Mucosa of rectum (tissue), 2 donors: ENCODE measurements at regions not wholly inside any gene's neighbourhood (a gene's known extent, or its start where the extent isn't known, plus 50 kb on each side); places are given as distances from the start of the nearest gene placed in this dataset.
"Not testable (repeated sequence)": the region's sequence is repeated elsewhere in the genome, so short reads cannot be mapped to it uniquely, and the experiment has no call there.

Experiments used
- H3K27ac ChIP-seq, 2 donors: one replicate each; pipeline ENCODE4 v1.7.0; 2013; ENCODE audit warnings: inconsistent platforms in 2 of 2, low read depth in 2 of 2, low read length in 2 of 2
- H3K27me3 ChIP-seq, 2 donors: one replicate each; pipeline ENCODE4 v1.7.0; 2013; ENCODE audit warnings: low read length in 2 of 2; ENCODE audit not compliant: control insufficient read depth in 2 of 2, insufficient read depth in 2 of 2
- H3K36me3 ChIP-seq, 2 donors: one replicate each; pipeline ENCODE4 v1.7.0; 2013; ENCODE audit warnings: low read length in 2 of 2; ENCODE audit not compliant: control insufficient read depth in 2 of 2, insufficient read depth in 2 of 2
- H3K4me1 ChIP-seq, 2 donors: one replicate each; pipeline ENCODE4 v1.7.0; 2013; ENCODE audit warnings: low read length in 2 of 2, mild to moderate bottlenecking in 1 of 2; ENCODE audit not compliant: control insufficient read depth in 2 of 2, insufficient read depth in 2 of 2
- H3K4me3 ChIP-seq, 2 donors: one replicate each; pipeline ENCODE4 v1.7.0; 2013; ENCODE audit warnings: low read length in 2 of 2
- H3K9ac ChIP-seq, 2 donors: one replicate each; pipeline ENCODE4 v1.7.0; 2013; ENCODE audit warnings: low read length in 2 of 2, low read depth in 1 of 2, mild to moderate bottlenecking in 1 of 2
- H3K9me3 ChIP-seq, 2 donors: one replicate each; pipeline ENCODE4 v1.7.0; 2013; ENCODE audit warnings: low read length in 2 of 2; ENCODE audit not compliant: control insufficient read depth in 2 of 2
- donor health status: healthy.
- donor health status: Normal muscosa, but diverticular disease.

GRCh38 chr4:33831442-33832066 lies 2412.8 kb downstream of the ARAP2 start:
- H3K9ac ChIP-seq, result no peak overlapping the region
- no peak overlapping the region for H3K27ac ChIP-seq
- H3K36me3 ChIP-seq, result no peaks in the 10 kb centered on the region
- no peak overlapping the region for H3K4me3 ChIP-seq
- H3K9me3 ChIP-seq, result no peaks in the 10 kb centered on the region
- no peaks in the 10 kb centered on the region for H3K27me3 ChIP-seq
- no peaks in the 10 kb centered on the region for H3K4me1 ChIP-seq

- H3K36me3 ChIP-seq, H3K4me1 ChIP-seq, H3K9ac ChIP-seq, H3K27me3 ChIP-seq, H3K9me3 ChIP-seq, H3K27ac ChIP-seq, H3K4me3 ChIP-seq: not testable (repeated sequence)
Measured at GRCh38 chr4:33835764-33836163, 2408.6 kb downstream of the ARAP2 start.

GRCh38 chr4:33837043-33837838 lies 2407.1 kb downstream of the ARAP2 start:
- no peaks in the 10 kb centered on the region for H3K4me1 ChIP-seq
- H3K9me3 ChIP-seq, result no peaks in the 10 kb centered on the region
- H3K4me3 ChIP-seq, result no peak overlapping the region
- no peak overlapping the region for H3K27ac ChIP-seq
- no peak overlapping the region for H3K9ac ChIP-seq
- no peaks in the 10 kb centered on the region for H3K36me3 ChIP-seq
- no peaks in the 10 kb centered on the region for H3K27me3 ChIP-seq

GRCh38 chr4:33841120-33841519 lies 2403.2 kb downstream of the ARAP2 start:
- Histone ChIP-seq H3K27ac (no peak overlapping the region), H3K4me1 (no peaks in the 10 kb centered on the region), H3K9me3 (no peaks in the 10 kb centered on the region), H3K27me3 (no peaks in the 10 kb centered on the region), H3K36me3 (no peaks in the 10 kb centered on the region), H3K9ac (no peak overlapping the region), H3K4me3 (no peak overlapping the region)

- H3K36me3 ChIP-seq, result no peaks in the 10 kb centered on the region
- H3K9ac ChIP-seq, result no peak overlapping the region
- H3K4me1 ChIP-seq, result no peaks in the 10 kb centered on the region
- H3K4me3 ChIP-seq, result no peak overlapping the region
- H3K9me3 ChIP-seq, result no peaks in the 10 kb centered on the region
- no peaks in the 10 kb centered on the region for H3K27me3 ChIP-seq
- H3K27ac ChIP-seq, result no peak overlapping the region
Measured at GRCh38 chr4:33850371-33850902, 2393.9 kb downstream of the ARAP2 start.

DNA sequence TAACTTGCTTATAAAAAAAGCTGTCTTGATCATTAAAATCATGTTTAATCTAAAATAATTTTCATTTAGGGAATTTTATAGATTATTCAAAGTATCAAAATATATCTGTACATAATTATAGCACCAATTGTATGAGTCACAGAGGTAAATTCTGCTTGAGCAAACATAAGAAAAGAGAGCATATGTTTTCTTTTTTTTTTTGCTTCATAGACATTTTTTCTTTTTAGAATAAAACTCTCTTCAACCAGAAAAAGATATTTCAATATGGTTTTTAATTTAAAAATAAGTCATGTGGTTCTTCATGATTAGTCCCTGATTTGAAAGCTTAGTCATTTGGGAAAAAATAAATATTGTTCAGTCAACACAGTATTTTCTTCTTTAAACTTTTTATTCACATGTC lies 2390.6 kb downstream of the ARAP2 start:
- H3K4me3 ChIP-seq, H3K36me3 ChIP-seq, H3K9ac ChIP-seq, H3K9me3 ChIP-seq, H3K27me3 ChIP-seq, H3K4me1 ChIP-seq, H3K27ac ChIP-seq: not testable (repeated sequence)

GRCh38 chr4:33864290-33864859 lies 2379.9 kb downstream of the ARAP2 start:
- H3K27ac ChIP-seq, result no peak overlapping the region
- no peaks in the 10 kb centered on the region for H3K36me3 ChIP-seq
- no peak overlapping the region for H3K4me3 ChIP-seq
- H3K9ac ChIP-seq, result no peak overlapping the region
- H3K4me1 ChIP-seq, result no peaks in the 10 kb centered on the region
- H3K9me3 ChIP-seq, result no peaks in the 10 kb centered on the region
- H3K27me3 ChIP-seq, result no peaks in the 10 kb centered on the region

- Histone ChIP-seq H3K4me3 (no peak overlapping the region), H3K36me3 (no peaks in the 10 kb centered on the region), H3K9me3 (no peaks in the 10 kb centered on the region), H3K27me3 (no peaks in the 10 kb centered on the region), H3K4me1 (no peaks in the 10 kb centered on the region), H3K27ac (no peak overlapping the region), H3K9ac (no peak overlapping the region)
Measured at GRCh38 chr4:33873791-33874190, 2370.5 kb downstream of the ARAP2 start.

- Histone ChIP-seq H3K4me1 (no peaks in the 10 kb centered on the region), H3K36me3 (no peaks in the 10 kb centered on the region), H3K9me3 (no peaks in the 10 kb centered on the region), H3K27me3 (no peaks in the 10 kb centered on the region), H3K9ac (no peak overlapping the region), H3K27ac (no peak overlapping the region), H3K4me3 (no peak overlapping the region)
Measured at GRCh38 chr4:33878710-33879109, 2365.6 kb downstream of the ARAP2 start.

DNA sequence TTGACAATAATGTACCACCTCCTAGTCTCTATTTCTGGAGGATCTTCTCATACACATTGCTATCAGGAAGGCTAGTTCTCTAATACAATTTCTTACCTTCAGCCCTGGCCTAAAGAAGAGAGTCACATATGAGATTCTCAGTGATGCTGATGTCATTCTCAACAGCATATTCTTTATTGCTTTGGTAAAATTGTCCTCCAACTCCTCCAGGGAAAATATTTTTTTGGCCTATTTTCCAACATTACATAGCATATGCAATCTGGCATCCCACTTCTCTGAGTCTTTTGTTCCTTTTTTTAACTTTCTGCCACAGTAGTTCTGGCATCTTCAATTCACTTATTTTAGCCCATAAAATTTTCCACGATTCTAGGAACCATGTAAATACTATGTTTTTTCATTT lies 2363.1 kb downstream of the ARAP2 start:
- H3K4me1 ChIP-seq, result no peaks in the 10 kb centered on the region

More for the DNA sequence above, 2363.1 kb downstream of the ARAP2 start:
- Histone ChIP-seq H3K27ac (no peak overlapping the region), H3K27me3 (no peaks in the 10 kb centered on the region), H3K36me3 (no peaks in the 10 kb centered on the region), H3K4me3 (no peak overlapping the region), H3K9ac (no peak overlapping the region), H3K9me3 (no peaks in the 10 kb centered on the region)
